MM.1S (cell line): ENCODE measurements at regions not wholly inside any gene's neighbourhood (a gene's known extent, or its start where the extent isn't known, plus 50 kb on each side); places are given as distances from the start of the nearest gene placed in this dataset.

ENCODE experiments used
- DNase-seq: peaks from one replicate; pipeline ENCODE4 v3.0.0-alpha.2; 2015
- H2AFZ ChIP-seq: fragments of 300-600 bp; sonication (generic); 2 replicates; pipeline ENCODE4 v1.6.0; 2016; ENCODE audit warnings: antibody characterized with exemption, low read length
- H3F3A ChIP-seq: fragments of 300-600 bp; sonication (generic); 2 replicates; pipeline ENCODE4 v1.6.1; 2016; ENCODE audit warnings: mild to moderate bottlenecking, antibody characterized with exemption, low read length, moderate library complexity, mixed read lengths; ENCODE audit not compliant: insufficient read depth
- H3K27ac ChIP-seq: fragments of 300-600 bp; sonication (generic); 2 replicates; pipeline ENCODE4 v1.5.1; 2016; ENCODE audit warnings: mild to moderate bottlenecking, low read length
- H3K27me3 ChIP-seq: fragments of 300-600 bp; sonication (generic); replicated peaks from 2 replicates; pipeline ENCODE4 v1.6.0; 2016; ENCODE audit warnings: low read length; ENCODE audit not compliant: insufficient read depth
- H3K36me3 ChIP-seq: fragments of 300-600 bp; sonication (generic); replicated peaks from 2 replicates; pipeline ENCODE4 v1.6.1; 2016; ENCODE audit warnings: mild to moderate bottlenecking, low read length, mixed read lengths; ENCODE audit not compliant: insufficient read depth
- H3K4me1 ChIP-seq: fragments of 300-600 bp; sonication (generic); 2 replicates; pipeline ENCODE4 v1.6.1; 2016; ENCODE audit warnings: low read length, mixed read lengths
- H3K4me2 ChIP-seq: fragments of 300-600 bp; sonication (generic); 2 replicates; pipeline ENCODE4 v1.6.0; 2016; ENCODE audit warnings: low read depth, low read length
- H3K4me3 ChIP-seq: fragments of 300-600 bp; sonication (generic); 2 replicates; pipeline ENCODE4 v1.5.1; 2016; ENCODE audit warnings: low read length, mixed read lengths
- H3K79me2 ChIP-seq: fragments of 300-600 bp; sonication (generic); 2 replicates; pipeline ENCODE4 v1.6.1; 2016; ENCODE audit warnings: mixed run types, low read length, mixed read lengths
- H3K9ac ChIP-seq: fragments of 300-600 bp; sonication (generic); 2 replicates; pipeline ENCODE4 v1.6.1; 2016; ENCODE audit warnings: low read length, mixed read lengths
- H3K9me2 ChIP-seq: fragments of 300-600 bp; sonication (generic); replicated peaks from 2 replicates; pipeline ENCODE4 v1.6.1; 2016; ENCODE audit warnings: mild to moderate bottlenecking, low read length, mixed read lengths; ENCODE audit not compliant: insufficient read depth
- H3K9me3 ChIP-seq: fragments of 300-600 bp; sonication (generic); replicated peaks from 2 replicates; pipeline ENCODE4 v1.6.1; 2016; ENCODE audit warnings: mild to moderate bottlenecking, low read length, mixed read lengths; ENCODE audit not compliant: insufficient read depth
- H4K20me1 ChIP-seq: fragments of 300-600 bp; sonication (generic); 2 replicates; pipeline ENCODE4 v1.6.1; 2016; ENCODE audit warnings: mild to moderate bottlenecking, low read length, moderate library complexity, mixed read lengths; ENCODE audit not compliant: insufficient read depth
- EZH2 ChIP-seq: fragments of 300-600 bp; sonication (generic); optimal IDR thresholded peaks from 2 replicates; pipeline ENCODE3; 2017; ENCODE audit warnings: low read depth, mild to moderate bottlenecking, antibody characterized with exemption, low read length, mixed read lengths
- EZH2phosphoT487 ChIP-seq: fragments of 300-600 bp; sonication (generic); IDR thresholded peaks from 2 replicates; pipeline ENCODE4 v1.6.1; 2018; ENCODE audit warnings: antibody characterized with exemption, low read length
- TF ChIP-seq, protein P1 (sequence below): fragments of 300-600 bp; sonication (generic); IDR thresholded peaks from 2 replicates; pipeline ENCODE4 v1.5.1; 2016; ENCODE audit warnings: antibody characterized with exemption, low read length, mixed read lengths

DNA sequence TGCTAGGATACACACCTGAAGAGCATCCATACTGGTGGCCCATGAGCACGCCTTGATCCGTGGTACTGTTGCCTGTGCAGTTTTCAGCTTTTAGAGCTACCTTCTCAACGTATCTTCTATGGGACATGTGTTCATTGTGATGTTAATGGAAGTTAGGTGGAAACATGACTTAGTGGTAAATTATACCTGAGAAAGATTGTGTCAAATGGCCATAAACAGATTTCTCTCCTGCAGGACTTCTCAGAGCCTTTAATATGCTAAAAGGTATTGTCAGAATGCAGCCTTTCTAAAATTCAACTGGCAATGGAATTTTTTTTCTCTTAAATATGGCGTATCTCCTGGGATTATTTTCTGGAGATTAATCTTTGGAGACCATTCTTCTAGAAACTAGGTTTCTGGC, 148.5 kb downstream of the CDC5L start:
- TF ChIP-seq, protein P1, sequence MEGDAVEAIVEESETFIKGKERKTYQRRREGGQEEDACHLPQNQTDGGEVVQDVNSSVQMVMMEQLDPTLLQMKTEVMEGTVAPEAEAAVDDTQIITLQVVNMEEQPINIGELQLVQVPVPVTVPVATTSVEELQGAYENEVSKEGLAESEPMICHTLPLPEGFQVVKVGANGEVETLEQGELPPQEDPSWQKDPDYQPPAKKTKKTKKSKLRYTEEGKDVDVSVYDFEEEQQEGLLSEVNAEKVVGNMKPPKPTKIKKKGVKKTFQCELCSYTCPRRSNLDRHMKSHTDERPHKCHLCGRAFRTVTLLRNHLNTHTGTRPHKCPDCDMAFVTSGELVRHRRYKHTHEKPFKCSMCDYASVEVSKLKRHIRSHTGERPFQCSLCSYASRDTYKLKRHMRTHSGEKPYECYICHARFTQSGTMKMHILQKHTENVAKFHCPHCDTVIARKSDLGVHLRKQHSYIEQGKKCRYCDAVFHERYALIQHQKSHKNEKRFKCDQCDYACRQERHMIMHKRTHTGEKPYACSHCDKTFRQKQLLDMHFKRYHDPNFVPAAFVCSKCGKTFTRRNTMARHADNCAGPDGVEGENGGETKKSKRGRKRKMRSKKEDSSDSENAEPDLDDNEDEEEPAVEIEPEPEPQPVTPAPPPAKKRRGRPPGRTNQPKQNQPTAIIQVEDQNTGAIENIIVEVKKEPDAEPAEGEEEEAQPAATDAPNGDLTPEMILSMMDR = no peak
- TF ChIP-seq EZH2 = no peak
- TF ChIP-seq EZH2phosphoT487 = no peak
- Histone ChIP-seq H3K9me3 (no peaks in the 10 kb centered on the region), H3K4me3 (no peak overlapping the region)

GRCh38 chr6:44537306-44538049, 150.0 kb downstream of the CDC5L start:
- Histone ChIP-seq H3K27ac (no peak overlapping the region), H2AFZ (no peak overlapping the region), H3K4me3 (no peak overlapping the region), H3K9me3 (no peaks in the 10 kb centered on the region), H3F3A (no peaks in the 10 kb centered on the region), H4K20me1 (no peaks in the 10 kb centered on the region), H3K4me2 (no peak overlapping the region), H3K79me2 (no peaks in the 10 kb centered on the region), H3K4me1 (no peaks in the 10 kb centered on the region), H3K27me3 (no peaks in the 10 kb centered on the region), H3K36me3 (no peaks in the 10 kb centered on the region), H3K9me2 (no peaks in the 10 kb centered on the region), H3K9ac (no peak overlapping the region)
- no peak for DNase-seq
- TF ChIP-seq EZH2phosphoT487 (no peak), EZH2 (no peak)
- TF ChIP-seq, protein P1 = no peak

More for the DNA sequence above, 148.5 kb downstream of the CDC5L start:
- Histone ChIP-seq H3F3A (no peaks in the 10 kb centered on the region), H2AFZ (no peak overlapping the region), H3K9me2 (no peaks in the 10 kb centered on the region), H3K9ac (no peak overlapping the region), H3K79me2 (no peaks in the 10 kb centered on the region), H3K36me3 (no peaks in the 10 kb centered on the region), H3K27ac (no peak overlapping the region), H4K20me1 (no peaks in the 10 kb centered on the region), H3K4me1 (no peaks in the 10 kb centered on the region), H3K4me2 (no peak overlapping the region), H3K27me3 (no peaks in the 10 kb centered on the region)
- no peak for DNase-seq

DNA sequence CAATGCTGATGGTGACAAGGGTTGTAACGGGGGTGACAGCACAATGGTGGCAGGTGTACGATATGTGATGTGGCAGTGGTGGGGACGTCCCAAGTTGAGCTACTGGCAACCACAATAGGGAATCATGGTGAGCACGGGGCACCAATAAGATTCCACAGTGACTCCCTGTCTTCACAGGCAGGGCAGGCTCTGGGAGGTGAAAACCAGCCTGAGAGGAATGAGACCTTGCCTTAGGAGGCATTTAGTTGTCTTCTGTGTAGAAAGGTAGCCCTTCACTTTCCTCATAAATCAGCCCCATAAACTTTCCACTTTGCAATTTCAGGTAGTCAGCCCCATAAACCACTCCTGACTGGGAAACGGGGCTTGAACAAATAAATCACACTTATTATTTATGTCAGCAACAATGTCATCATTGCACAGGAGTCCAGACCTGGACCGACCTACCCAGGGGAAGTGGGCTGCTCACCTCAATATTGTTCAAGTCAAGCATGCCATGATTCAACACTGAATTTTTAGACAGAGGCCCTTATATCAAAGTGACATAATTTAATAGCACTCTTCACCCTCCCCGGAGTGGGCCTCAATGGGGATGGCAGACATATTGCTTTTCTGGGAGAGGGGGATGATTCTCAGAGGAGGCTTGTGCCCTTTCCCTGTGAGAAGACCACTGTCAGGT, 150.8 kb downstream of the CDC5L start:
- H2AFZ ChIP-seq = no peak overlapping the region
- H4K20me1 ChIP-seq = no peaks in the 10 kb centered on the region
- no peaks in the 10 kb centered on the region for H3K36me3 ChIP-seq
- H3K9ac ChIP-seq = no peak overlapping the region
- DNase-seq = no peak
- no peaks in the 10 kb centered on the region for H3K79me2 ChIP-seq
- no peaks in the 10 kb centered on the region for H3K27me3 ChIP-seq
- TF ChIP-seq EZH2phosphoT487 = no peak
- no peaks in the 10 kb centered on the region for H3K9me3 ChIP-seq
- H3K4me3 ChIP-seq = no peak overlapping the region
- H3K4me2 ChIP-seq = no peak overlapping the region
- no peaks in the 10 kb centered on the region for H3F3A ChIP-seq
- no peak overlapping the region for H3K27ac ChIP-seq
- no peaks in the 10 kb centered on the region for H3K4me1 ChIP-seq
- H3K9me2 ChIP-seq = no peaks in the 10 kb centered on the region

GRCh38 chr6:44538807-44539201, 151.3 kb downstream of the CDC5L start:
- H3K9ac ChIP-seq = no peak overlapping the region
- TF ChIP-seq EZH2 = no peak
- TF ChIP-seq, protein P1 = no peak
- no peak for TF ChIP-seq EZH2phosphoT487
- no peaks in the 10 kb centered on the region for H3K36me3 ChIP-seq
- H3K4me1 ChIP-seq = no peaks in the 10 kb centered on the region
- H4K20me1 ChIP-seq = no peaks in the 10 kb centered on the region
- no peak overlapping the region for H3K4me3 ChIP-seq
- H3K9me2 ChIP-seq = no peaks in the 10 kb centered on the region
- no peak for DNase-seq
- no peaks in the 10 kb centered on the region for H3K79me2 ChIP-seq
- no peaks in the 10 kb centered on the region for H3K9me3 ChIP-seq
- H3K27me3 ChIP-seq = no peaks in the 10 kb centered on the region
- no peak overlapping the region for H3K27ac ChIP-seq
- H2AFZ ChIP-seq = no peak overlapping the region
- no peak overlapping the region for H3K4me2 ChIP-seq
- H3F3A ChIP-seq = no peaks in the 10 kb centered on the region
